Activated naive CD8-positive, alpha-beta T cell treated with anti-CD3 and anti-CD28 coated beads, Interleukin-2, amount 50 U/mL, for 16 hours (primary cell): ENCODE measurements at regions not wholly inside any gene's neighbourhood (a gene's known extent, or its start where the extent isn't known, plus 50 kb on each side); places are given as distances from the start of the nearest gene placed in this dataset.
"Not testable (repeated sequence)": the region's sequence is repeated elsewhere in the genome, so short reads cannot be mapped to it uniquely, and the experiment has no call there.

Experiments
- DNase-seq: peaks from one replicate; pipeline ENCODE4 v3.0.0-alpha.2; 2020; ENCODE audit warnings: low read depth, low spot score

- DNase-seq = no peak
Measured at GRCh38 chr12:127606476-127607015, 660.4 kb upstream of the TMEM132C start.

DNA sequence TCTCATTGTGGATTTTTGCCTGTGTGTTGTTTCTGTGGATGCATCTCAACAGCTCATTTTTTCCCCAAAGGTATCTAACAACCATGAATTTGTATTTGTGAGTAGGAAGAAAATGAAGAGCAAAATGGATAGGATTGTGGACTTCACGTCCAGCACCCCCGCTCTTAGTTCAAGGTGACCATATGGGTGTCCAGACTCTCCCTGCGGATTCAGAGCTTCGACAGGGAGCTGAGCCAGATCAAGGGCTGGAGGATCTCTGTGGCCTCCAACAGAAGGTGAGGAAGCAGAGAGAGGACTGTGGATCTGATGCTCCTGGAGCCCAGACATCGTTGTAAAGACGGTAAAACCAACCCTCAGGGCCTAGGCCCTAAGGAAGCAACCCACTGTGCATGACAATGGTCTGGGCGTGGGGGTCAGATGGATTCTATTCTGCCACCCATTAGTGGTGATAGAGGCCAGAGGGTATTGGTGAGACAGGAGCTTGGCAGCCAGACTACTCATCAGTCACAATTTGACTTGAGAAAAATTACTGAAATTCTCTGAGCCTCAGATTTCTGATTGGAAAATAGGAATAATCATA lies 659.7 kb upstream of the TMEM132C start:
- no peak for DNase-seq

DNA sequence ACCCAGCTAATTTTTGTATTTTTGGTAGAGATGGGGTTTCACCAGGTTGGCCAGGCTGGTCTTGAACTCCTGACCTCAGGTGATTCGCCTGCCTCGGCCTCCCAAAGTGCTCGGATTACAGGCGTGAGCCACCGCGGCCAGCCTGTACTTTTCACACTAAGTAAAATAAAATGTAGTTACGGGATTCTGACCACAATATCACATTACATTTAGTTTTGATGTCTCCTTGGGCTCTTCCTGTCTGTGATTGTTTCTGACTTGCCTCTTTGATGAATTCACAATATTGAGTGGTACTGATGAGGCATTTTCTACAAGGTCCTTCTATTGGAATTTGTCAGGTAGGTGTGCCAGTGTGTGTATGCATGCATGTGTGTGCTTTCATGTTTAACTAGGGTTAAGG lies 658.6 kb upstream of the TMEM132C start:
- DNase-seq = not testable (repeated sequence)

GRCh38 chr12:127613056-127613455 lies 653.9 kb upstream of the TMEM132C start:
- DNase-seq = no peak

DNA sequence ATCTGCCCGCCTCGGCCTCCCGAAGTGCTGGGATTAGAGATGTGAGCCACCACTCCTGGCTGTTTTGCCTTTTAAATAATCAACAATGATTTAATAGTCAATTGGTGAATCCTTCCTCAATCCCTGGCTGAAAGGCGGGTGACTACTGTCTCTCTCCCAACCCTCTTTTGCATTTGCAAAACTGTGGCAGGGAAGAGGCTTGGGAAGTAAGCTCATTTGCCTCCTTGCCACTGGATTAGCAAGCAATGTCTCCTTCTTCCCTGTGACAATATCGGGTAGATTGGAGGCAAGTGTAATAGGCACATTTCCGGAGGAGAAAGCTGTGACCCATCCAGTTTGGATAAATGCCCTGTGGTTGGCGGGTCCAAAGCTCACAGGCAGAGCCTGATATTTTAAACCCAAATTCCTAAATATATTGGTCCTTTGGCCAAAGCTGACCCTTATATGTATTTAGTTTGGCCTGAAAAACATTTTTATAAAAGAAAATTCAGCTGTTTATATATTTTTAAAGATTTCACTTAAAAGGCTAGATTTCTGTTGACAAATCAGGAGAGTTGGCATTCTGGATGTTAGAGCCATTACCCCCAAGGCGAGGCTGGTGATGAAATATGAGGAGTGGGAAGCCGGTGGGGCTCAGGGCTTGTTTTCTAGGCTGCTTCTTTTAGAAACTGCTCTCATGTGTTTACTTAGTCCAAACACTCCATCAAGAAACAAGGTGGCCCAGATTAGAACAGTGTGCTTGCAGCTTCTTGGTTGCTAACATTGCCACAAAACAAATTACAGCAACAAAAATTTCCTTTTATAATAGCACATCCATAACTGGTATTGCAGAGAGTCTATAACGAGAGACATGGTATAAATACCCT lies 646.9 kb upstream of the TMEM132C start:
- DNase-seq = no peak

DNA sequence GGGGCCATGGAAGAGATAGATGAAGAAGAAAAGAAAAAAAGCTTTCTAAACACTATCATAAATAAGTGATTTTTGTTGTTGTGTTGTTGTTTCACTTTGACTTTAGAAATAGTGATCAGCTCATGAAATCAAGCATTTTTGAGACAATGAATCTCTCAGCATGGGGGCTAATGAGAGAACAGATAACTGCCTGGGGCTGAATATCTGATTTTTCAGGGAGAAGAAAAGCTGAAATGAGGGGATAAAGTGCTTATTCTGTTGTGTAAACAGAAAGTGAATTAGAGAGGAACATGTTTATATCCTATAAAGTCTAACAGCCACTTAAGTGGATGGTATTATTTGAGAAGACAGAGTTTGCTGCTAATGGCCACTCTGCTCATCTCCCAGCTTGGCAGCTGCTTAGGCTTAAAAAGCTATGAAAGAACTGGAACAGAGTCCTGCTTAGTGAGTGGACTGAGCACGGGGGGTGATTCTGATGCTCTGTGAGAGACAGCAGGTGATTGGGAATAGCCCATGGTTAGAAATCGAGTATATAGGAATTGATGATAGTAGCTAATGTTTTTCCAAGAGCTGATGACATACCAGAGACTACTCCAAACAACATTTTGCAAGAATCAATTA lies 646.1 kb upstream of the TMEM132C start:
- no peak for DNase-seq

DNA sequence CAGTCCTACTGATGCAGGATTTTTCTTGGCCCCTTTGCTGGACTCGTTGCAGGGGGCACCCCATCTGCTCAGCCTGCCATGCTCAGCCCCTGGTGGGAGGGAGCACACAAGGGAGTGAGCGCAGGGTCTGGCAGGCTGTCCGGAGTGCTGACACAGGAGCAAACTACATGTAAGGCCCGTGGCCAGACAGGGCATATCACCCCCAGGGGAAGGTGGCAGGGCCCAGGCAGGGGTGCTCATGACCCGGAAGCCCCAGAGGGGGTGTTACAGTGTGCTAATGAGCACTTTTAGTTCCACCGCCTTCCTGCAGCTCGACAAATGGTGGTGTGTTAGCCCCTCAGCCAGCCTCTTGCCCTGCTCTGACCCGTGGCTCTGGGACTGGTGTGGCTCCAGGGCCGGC lies 645.6 kb upstream of the TMEM132C start:
- no peak for DNase-seq

GRCh38 chr12:127623362-127623761 lies 643.6 kb upstream of the TMEM132C start:
- no peak for DNase-seq

- no peak for DNase-seq
Measured at GRCh38 chr12:127625176-127625771, 641.7 kb upstream of the TMEM132C start.

DNA sequence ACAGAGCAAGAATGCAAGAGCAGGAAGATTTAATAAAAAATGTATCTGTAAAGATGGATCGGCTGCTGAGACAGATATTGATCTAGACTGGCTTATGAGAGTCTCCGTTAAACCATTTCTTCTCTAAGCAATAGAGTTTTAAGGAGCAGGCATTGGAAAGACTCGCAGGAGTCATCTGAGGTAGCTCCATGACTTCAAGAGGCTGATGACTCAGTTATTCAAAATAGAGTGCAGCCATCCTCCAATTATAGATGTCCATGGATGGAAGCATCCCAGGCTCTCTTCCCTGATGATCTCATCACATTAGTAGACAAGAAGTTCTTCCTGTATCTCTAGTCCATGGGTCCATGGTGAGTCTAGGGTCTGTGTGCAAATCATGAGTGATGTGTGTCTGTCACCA lies 638.3 kb upstream of the TMEM132C start:
- DNase-seq = no peak

GRCh38 chr12:127629066-127629820 lies 637.7 kb upstream of the TMEM132C start:
- DNase-seq = no peak

DNA sequence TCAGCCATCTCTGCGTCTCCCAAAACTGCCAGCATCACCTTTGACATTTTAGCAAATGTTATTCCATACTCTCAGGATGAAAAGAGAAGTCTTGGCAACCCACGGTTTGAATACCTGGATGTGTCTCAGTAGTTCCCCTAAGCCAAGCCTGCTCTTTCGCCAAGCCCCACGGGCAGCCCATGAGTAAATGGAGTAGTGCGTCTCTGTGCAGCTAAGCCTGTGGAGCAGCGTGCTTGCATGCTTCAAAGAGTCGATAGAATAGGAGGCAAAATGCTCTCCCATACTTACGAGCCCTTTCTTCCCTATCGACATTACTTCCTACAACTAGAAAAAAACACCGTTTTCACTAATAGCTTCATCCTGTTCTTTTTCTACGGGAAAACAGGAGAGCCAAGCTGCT lies 634.5 kb upstream of the TMEM132C start:
- no peak for DNase-seq

- no peak for DNase-seq
Measured at GRCh38 chr12:127635838-127636237, 631.1 kb upstream of the TMEM132C start.

- DNase-seq = no peak
Measured at GRCh38 chr12:127636882-127637281, 630.1 kb upstream of the TMEM132C start.

DNA sequence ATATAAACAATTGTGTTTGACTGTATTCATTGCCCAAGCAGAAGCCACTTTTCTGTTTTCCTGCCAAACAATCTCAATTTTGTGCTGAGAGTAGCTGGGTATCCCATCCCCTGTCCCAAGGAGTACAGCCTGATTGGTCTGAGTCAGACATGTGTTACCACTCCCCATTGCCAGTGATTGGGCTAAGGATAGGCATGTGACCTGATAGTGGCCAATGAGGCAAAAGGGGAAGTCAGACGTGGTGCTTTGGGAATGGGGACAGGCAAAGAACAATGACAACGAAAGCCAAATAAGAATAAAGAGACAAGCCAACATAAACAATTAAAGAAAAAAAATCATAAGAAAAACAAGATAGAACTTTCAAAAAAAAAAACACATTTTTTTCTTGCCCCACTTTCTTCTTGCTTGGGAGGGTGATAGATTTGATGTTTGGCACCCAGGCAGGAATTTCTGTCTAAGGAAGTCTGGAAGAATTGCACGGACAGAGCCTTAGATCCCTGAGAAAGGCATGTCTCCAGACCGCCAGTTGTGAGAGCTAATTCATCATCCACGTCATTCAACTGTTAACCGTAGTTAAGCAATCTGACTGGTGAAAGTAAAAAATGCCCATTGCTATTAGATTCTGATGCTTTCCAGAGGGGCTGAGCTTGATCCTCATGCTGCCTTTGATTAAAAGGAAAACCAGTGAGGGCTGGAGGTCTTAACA lies 626.6 kb upstream of the TMEM132C start:
- DNase-seq = no peak

DNA sequence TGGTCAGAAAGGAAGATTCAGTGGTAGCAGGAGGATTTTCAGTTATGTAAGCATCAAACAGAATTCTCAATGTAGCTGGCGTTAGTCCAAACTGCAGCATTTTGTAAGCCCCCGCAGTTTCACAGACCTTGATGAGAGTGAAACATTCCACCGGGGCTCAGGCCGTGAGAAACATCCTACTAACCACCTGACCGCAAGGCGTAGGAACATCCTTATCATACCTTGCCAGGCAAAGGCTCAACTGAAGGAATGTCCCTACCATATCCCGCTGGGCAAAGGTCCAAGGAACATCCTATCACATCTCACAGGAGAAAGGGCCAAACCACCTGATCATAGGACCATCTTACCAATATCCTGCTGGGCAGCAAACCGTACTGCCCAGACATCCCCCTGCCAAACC lies 624.8 kb upstream of the TMEM132C start:
- no peak for DNase-seq

GRCh38 chr12:127648321-127648720 lies 618.6 kb upstream of the TMEM132C start:
- DNase-seq = no peak

DNA sequence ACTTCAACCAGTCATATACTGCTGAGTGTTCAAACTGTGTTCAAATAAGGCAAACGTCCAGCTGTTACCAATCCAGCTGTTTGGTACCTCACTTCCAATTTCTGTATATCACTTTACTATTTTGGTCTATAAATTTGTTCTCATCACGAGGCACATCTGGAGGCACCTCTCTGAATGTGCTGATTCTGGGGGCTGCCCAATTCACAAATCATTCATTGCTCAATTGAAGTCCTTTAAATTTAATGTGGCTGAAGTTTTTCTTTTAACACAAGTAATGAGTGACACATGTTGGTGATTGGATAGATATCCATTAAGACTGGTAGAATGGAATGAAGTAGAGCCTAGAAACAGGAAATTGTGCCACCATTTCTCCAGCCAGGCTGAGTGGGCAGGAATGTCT lies 617.0 kb upstream of the TMEM132C start:
- DNase-seq = no peak

DNA sequence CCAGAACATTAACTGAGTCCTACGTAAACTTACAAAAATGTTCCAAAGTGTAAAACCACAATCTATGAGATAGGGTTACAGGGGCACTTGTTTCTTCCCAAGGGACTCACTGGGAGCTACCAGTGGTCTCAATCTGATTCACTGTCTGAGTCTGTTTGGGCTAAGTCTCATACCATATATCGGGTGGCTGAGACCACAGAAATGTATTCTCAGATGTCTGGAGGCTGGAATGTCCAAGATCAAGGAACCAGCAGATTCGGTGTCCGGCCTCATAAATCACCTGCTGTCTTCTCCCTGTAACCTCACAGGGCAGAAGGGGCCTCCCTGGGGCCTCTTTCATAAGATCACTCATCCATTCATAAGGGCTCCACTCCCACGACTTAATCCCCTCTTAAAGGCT lies 616.3 kb upstream of the TMEM132C start:
- no peak for DNase-seq

DNA sequence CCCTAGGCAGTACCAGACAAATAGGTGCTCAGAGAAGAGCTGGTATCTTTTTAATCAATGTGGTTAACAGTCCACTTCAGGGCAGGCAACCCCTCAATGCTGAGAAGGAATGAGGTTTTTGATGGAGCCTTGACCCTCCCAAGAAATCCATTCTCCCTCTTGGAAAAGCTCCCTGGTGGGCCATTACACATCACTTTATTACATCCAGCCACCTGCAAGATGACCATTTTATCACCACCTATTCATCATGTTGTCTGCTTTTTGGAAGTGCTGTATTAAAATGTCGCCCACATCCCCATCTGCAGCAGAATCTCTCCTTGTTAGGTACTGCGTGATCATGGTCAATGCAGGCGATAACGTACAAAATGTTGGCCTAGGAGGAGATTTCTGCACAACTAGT lies 614.7 kb upstream of the TMEM132C start:
- no peak for DNase-seq
